ENCODE measurements at regions not wholly inside any gene's neighbourhood (a gene's known extent, or its start where the extent isn't known, plus 50 kb on each side); places are given as distances from the start of the nearest gene placed in this dataset.
"Not testable (repeated sequence)": the region's sequence is repeated elsewhere in the genome, so short reads cannot be mapped to it uniquely, and the experiment has no call there.

DNA sequence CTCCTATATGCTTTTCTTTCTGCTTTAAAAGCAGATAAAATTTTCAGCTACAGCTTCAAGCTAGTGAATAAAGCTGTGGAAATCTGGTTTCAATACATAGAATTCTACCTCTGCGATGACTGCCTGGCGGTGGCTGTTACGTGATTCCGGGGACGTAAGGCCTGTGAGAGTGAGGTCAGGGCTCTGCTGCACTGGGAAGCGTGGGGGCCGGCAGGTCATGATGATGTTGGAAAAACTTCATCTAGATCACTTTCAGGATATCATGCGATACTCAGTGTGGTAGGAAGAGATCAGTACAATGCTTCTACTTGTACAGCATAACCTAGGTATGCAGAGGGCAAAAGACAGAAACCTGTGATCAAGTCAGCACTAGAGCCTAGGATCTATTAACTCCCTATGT lies 546.8 kb upstream of the B3GAT1 start:
- no peak for DNase-seq (ENCODE audit: low spot score)
- peaks cover 3% of the 10 kb centered on the region for H3K27me3 ChIP-seq (replicated peaks; ENCODE audit: insufficient read depth)
- no peaks in the 10 kb centered on the region for H3K9me3 ChIP-seq
- TF ChIP-seq POLR2A (IDR thresholded peaks at IDR 0.05) (no peak), POLR2AphosphoS5 (IDR thresholded peaks at IDR 0.05) (no peak)
- TF ChIP-seq, protein P1, sequence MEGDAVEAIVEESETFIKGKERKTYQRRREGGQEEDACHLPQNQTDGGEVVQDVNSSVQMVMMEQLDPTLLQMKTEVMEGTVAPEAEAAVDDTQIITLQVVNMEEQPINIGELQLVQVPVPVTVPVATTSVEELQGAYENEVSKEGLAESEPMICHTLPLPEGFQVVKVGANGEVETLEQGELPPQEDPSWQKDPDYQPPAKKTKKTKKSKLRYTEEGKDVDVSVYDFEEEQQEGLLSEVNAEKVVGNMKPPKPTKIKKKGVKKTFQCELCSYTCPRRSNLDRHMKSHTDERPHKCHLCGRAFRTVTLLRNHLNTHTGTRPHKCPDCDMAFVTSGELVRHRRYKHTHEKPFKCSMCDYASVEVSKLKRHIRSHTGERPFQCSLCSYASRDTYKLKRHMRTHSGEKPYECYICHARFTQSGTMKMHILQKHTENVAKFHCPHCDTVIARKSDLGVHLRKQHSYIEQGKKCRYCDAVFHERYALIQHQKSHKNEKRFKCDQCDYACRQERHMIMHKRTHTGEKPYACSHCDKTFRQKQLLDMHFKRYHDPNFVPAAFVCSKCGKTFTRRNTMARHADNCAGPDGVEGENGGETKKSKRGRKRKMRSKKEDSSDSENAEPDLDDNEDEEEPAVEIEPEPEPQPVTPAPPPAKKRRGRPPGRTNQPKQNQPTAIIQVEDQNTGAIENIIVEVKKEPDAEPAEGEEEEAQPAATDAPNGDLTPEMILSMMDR (IDR thresholded peaks at IDR 0.05): no peak
- intact Hi-C loops (cut with DNase I): no loop called here
- no peak overlapping the region for H3K4me3 ChIP-seq
- WGBS: 89% methylated on average over 8 of the region's 8 CpGs
- no peaks in the 10 kb centered on the region for H3K36me3 ChIP-seq
- H3K27ac ChIP-seq: no peak overlapping the region
- H3K4me1 ChIP-seq (replicated peaks): no peaks in the 10 kb centered on the region

GRCh38 chr11:134958336-134958640 lies 546.2 kb upstream of the B3GAT1 start:
- intact Hi-C loops (cut with DNase I): no loop called here
- Histone ChIP-seq H3K9me3 (no peaks in the 10 kb centered on the region), H3K27ac (no peak overlapping the region), H3K4me1 (replicated peaks) (no peaks in the 10 kb centered on the region), H3K36me3 (no peaks in the 10 kb centered on the region), H3K27me3 (replicated peaks; ENCODE audit: insufficient read depth) (peaks cover 3% of the 10 kb centered on the region), H3K4me3 (no peak overlapping the region)
- WGBS: 73% methylated on average over 9 of the region's 9 CpGs
- TF ChIP-seq POLR2AphosphoS5 (IDR thresholded peaks at IDR 0.05) (no peak), POLR2A (IDR thresholded peaks at IDR 0.05) (no peak)
- TF ChIP-seq, protein P1 (IDR thresholded peaks at IDR 0.05): no peak
- no peak for DNase-seq (ENCODE audit: low spot score)

DNA sequence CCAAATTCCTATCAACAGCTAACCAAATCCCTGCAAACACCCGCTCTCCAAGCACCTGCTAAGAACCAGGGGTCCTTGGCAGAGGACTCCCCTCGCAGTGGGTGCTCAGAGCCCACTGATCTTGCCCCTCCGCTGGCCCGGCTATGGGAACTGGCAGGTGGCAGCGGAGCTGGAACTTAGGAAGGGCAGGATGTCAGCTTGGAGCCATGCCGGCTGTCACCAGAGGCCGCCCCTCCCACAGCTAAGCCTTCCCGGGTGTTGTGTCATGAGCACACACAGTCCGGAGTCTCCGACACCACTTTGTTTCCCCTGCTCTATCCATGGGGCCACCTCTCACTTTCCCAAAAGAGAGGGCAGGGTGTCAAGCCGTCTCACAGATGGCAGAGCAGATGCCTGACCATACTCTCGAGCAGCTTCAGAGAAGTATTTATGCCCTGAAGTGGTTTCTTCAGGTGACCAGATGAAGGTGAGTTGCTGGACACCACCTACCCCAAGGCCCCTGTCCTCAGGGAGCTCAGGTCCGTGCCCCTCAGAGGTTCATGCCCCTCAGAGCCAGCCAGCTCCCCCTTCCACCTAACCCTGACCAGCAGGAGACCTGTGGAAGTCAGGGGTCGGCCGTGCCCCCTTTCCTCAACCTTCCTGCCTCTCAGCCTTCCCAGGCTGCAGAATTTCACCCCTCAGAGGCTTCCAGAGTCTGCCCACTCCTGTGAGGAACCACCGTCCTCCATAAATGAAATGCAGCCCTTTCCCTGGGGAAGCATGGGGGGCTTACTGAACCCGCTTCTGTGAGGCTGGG lies 545.7 kb upstream of the B3GAT1 start:
- Histone ChIP-seq H3K27ac (no peak overlapping the region), H3K4me3 (no peak overlapping the region), H3K27me3 (replicated peaks; ENCODE audit: insufficient read depth) (peaks cover 3% of the 10 kb centered on the region), H3K36me3 (no peaks in the 10 kb centered on the region), H3K4me1 (replicated peaks) (no peaks in the 10 kb centered on the region), H3K9me3 (no peaks in the 10 kb centered on the region)
- no peak for DNase-seq (ENCODE audit: low spot score)
- WGBS: 80% methylated on average over 17 of the region's 17 CpGs
- intact Hi-C loops (cut with DNase I): no loop called here
- TF ChIP-seq, protein P1 (IDR thresholded peaks at IDR 0.05): no peak
- TF ChIP-seq POLR2A (IDR thresholded peaks at IDR 0.05) (no peak), POLR2AphosphoS5 (IDR thresholded peaks at IDR 0.05) (no peak)

GRCh38 chr11:134956450-134957210 lies 544.6 kb upstream of the B3GAT1 start:
- intact Hi-C loops (cut with DNase I): no loop called here
- DNase-seq (ENCODE audit: low spot score): no peak
- Histone ChIP-seq H3K27me3 (replicated peaks; ENCODE audit: insufficient read depth) (peaks cover 3% of the 10 kb centered on the region), H3K9me3 (no peaks in the 10 kb centered on the region), H3K4me3 (no peak overlapping the region), H3K4me1 (replicated peaks) (no peaks in the 10 kb centered on the region), H3K36me3 (no peaks in the 10 kb centered on the region), H3K27ac (no peak overlapping the region)
- 84% methylated on average over 13 of the region's 13 CpGs for WGBS
- TF ChIP-seq POLR2AphosphoS5 (IDR thresholded peaks at IDR 0.05) (no peak), POLR2A (IDR thresholded peaks at IDR 0.05) (no peak)
- TF ChIP-seq, protein P1 (IDR thresholded peaks at IDR 0.05): no peak

- H3K4me3 ChIP-seq; H3K36me3 ChIP-seq; DNase-seq (ENCODE audit: low spot score); H3K27me3 ChIP-seq (replicated peaks; ENCODE audit: insufficient read depth); H3K4me1 ChIP-seq (replicated peaks); H3K9me3 ChIP-seq; intact Hi-C loops (cut with DNase I); H3K27ac ChIP-seq: not testable (repeated sequence)
- 83% methylated on average over 4 of the region's 4 CpGs for WGBS
Measured at GRCh38 chr11:134955970-134956369, 543.9 kb upstream of the B3GAT1 start.

Measured in prostate gland (tissue), 2 donors.